ENCODE measurements at regions not wholly inside any gene's neighbourhood (a gene's known extent, or its start where the extent isn't known, plus 50 kb on each side); places are given as distances from the start of the nearest gene placed in this dataset.

- intact Hi-C loops (cut with micrococcal nuclease), result loop anchor here (5.0 kb wide), 2 partner anchors 1147 to 1297 kb away; no protein-coding TSS in a partner anchor
- ChIA-PET RAD21 (ENCODE audit: low non-redundant PET in 1 of 2, low total read pairs in 2 of 2, uncharacterized antibody in 2 of 2, unreplicated experiment in 2 of 2) (no interaction called here), POLR2A (no interaction called here), CTCF (interaction anchor here (0.6 to 1.0 kb wide), 5 partner anchors 16 to 1654 kb away, joined by 3 to 4 read pairs (median 3); no protein-coding TSS in a partner anchor)
- Histone ChIP-seq H3K9me3 (ENCODE audit: control insufficient read depth in 1 of 2, insufficient read depth in 1 of 2, low read depth in 1 of 2, low read length in 2 of 2) (no peaks in the 10 kb centered on the region), H3K4me1 (ENCODE audit: control insufficient read depth in 1 of 2, insufficient read depth in 2 of 2, low read length in 2 of 2) (no peaks in the 10 kb centered on the region), H3K4me3 (replicated peaks in 1 of 2; ENCODE audit: low read depth in 1 of 2, low read length in 2 of 2) (no peak overlapping the region), H4K20me1 (ENCODE audit: insufficient read depth) (no peaks in the 10 kb centered on the region), H3K9me2 (ENCODE audit: insufficient read depth) (no peaks in the 10 kb centered on the region), H2AFZ (ENCODE audit: low read depth, low read length, poor library complexity, severe bottlenecking) (no peak overlapping the region), H3K9ac (ENCODE audit: low read length) (no peak overlapping the region), H3K4me2 (ENCODE audit: low read length) (no peak overlapping the region; the same call in 1 of the 2 replicates), H3K27ac (ENCODE audit: low read depth, low read length) (no peak overlapping the region), H3K27me3 (ENCODE audit: insufficient read depth, low read length) (peaks cover 9% of the 10 kb centered on the region; the same call in 1 of the 2 replicates), H3K36me3 (ENCODE audit: control insufficient read depth in 1 of 2, insufficient read depth in 2 of 2, low read length in 2 of 2) (no peaks in the 10 kb centered on the region), H3K79me2 (ENCODE audit: insufficient read depth, low read length) (no peaks in the 10 kb centered on the region)
- ATAC-seq (peak; percentile 84), DNase-seq (ENCODE audit: low read depth, low spot score) (peak; percentile 36)
- BruUV-seq (replicated peaks), result no TSS peak
- no peak for TF ChIP-seq REST (IDR thresholded peaks at IDR 0.05; ENCODE audit: low read depth)
- no peak for TF ChIP-seq POLR2A (IDR thresholded peaks at IDR 0.05; ENCODE audit: borderline replicate concordance, extremely low read depth, insufficient read depth, insufficient read length)
- no peak for TF ChIP-seq ZNF274 (IDR thresholded peaks at IDR 0.05; ENCODE audit: low read depth, low read length)
- no peak for TF ChIP-seq SRF (IDR thresholded peaks at IDR 0.05; ENCODE audit: low read depth)
- TF ChIP-seq TCF7L2 (IDR thresholded peaks at IDR 0.05; ENCODE audit: borderline replicate concordance, extremely low read depth, insufficient read depth, insufficient read length), result no peak
- TF ChIP-seq CTCF (IDR thresholded peaks at IDR 0.05 in 2 of 3, conservative IDR thresholded peaks at IDR 0.05 in 1 of 3; ENCODE audit: borderline replicate concordance in 1 of 3, insufficient read depth in 1 of 3, low read depth in 2 of 3, low read length in 2 of 3), result peak; percentile 28 to 87 (median 87); a peak in 4 of 6 replicates
- no peak for TF ChIP-seq ZBTB33 (IDR thresholded peaks at IDR 0.05; ENCODE audit: extremely low read depth, insufficient replicate concordance, low read length)
- TF ChIP-seq EGR1 (IDR thresholded peaks at IDR 0.05; ENCODE audit: low read depth), result no peak
- TF ChIP-seq FOSL1 (IDR thresholded peaks at IDR 0.05; ENCODE audit: low read depth), result no peak
- no peak for TF ChIP-seq EZH2 (IDR thresholded peaks at IDR 0.05)
- no peak for TF ChIP-seq CEBPB (IDR thresholded peaks at IDR 0.05; ENCODE audit: low read depth)
- TF ChIP-seq SP1 (IDR thresholded peaks at IDR 0.05; ENCODE audit: low read depth), result no peak
- TF ChIP-seq YY1 (IDR thresholded peaks at IDR 0.05; ENCODE audit: extremely low read depth, insufficient replicate concordance, low read depth, low read length), result no peak
- TF ChIP-seq RAD21 (IDR thresholded peaks at IDR 0.05; ENCODE audit: low read depth), result peak; percentile 55
These were observed 87.8 kb downstream of the RSL24D1 start for GRCh38 chr15:55108858-55109518.

Measured in HCT116 (cell line).